H1 (cell line): ENCODE measurements at regions not wholly inside any gene's neighbourhood (a gene's known extent, or its start where the extent isn't known, plus 50 kb on each side); places are given as distances from the start of the nearest gene placed in this dataset.

ENCODE experiments used
- ATF3 ChIP-seq: IDR thresholded peaks from 2 replicates; pipeline ENCODE4 v1.6.1; 2011; ENCODE audit warnings: low read depth, mild to moderate bottlenecking, low read length; ENCODE audit not compliant: insufficient read depth
- CBX8 ChIP-seq: fragments of 300-800, 300-1000 bp; sonication (generic); IDR thresholded peaks from 2 replicates; pipeline ENCODE4 v1.7.1; 2016; ENCODE audit warnings: low read depth, low read length, borderline replicate concordance
- CHD2 ChIP-seq: IDR thresholded peaks from 2 replicates; pipeline ENCODE4 v1.6.1; 2012; ENCODE audit warnings: low read length, improper control_type of control experiment
- CHD7 ChIP-seq: fragments of 300-600 bp; sonication (generic); IDR thresholded peaks from 2 replicates; pipeline ENCODE4 v1.7.1; 2012; ENCODE audit warnings: low read length, moderate library complexity, mild to moderate bottlenecking, inconsistent platforms; ENCODE audit not compliant: insufficient replicate concordance
- EP300 ChIP-seq, 2 experiments: IDR thresholded peaks; 1 replicate in 1 of 2; 2 replicates in 1 of 2; pipeline ENCODE4 v1.6.1; 2011 to 2012; ENCODE audit warnings: low read depth in 2 of 2, low read length in 2 of 2, mild to moderate bottlenecking in 2 of 2, borderline replicate concordance in 1 of 2, inconsistent platforms in 1 of 2, moderate library complexity in 1 of 2
- EZH2 ChIP-seq: fragments of 200-600 bp; sonication (generic); IDR thresholded peaks from 2 replicates; pipeline ENCODE4 v1.7.1; 2012; ENCODE audit warnings: low read depth, mild to moderate bottlenecking, moderate library complexity, low read length, inconsistent platforms; ENCODE audit not compliant: severe bottlenecking
- NANOG ChIP-seq: IDR thresholded peaks from 2 replicates; pipeline ENCODE4 v1.6.1; 2011; ENCODE audit warnings: low read length, low read depth, mild to moderate bottlenecking, inconsistent platforms; ENCODE audit not compliant: insufficient read depth, poor library complexity, severe bottlenecking
- POLR2A ChIP-seq, 2 experiments: IDR thresholded peaks; 1 replicate in 1 of 2; 2 replicates in 1 of 2; pipeline ENCODE4 v1.6.1; 2011; ENCODE audit warnings: low read depth in 2 of 2, low read length in 2 of 2, mild to moderate bottlenecking in 2 of 2; ENCODE audit errors: control extremely low read depth in 1 of 2
- SAP30 ChIP-seq: fragments of 300-600 bp; sonication (generic); IDR thresholded peaks from 2 replicates; pipeline ENCODE4 v1.7.1; 2012; ENCODE audit warnings: low read length, moderate library complexity, mild to moderate bottlenecking, inconsistent platforms; ENCODE audit not compliant: insufficient read depth, insufficient replicate concordance
- SIN3A ChIP-seq, 2 experiments: IDR thresholded peaks in 1 of 2; conservative IDR thresholded peaks in 1 of 2; 2 replicates each; pipeline ENCODE4 v1.6.1; 2011 to 2012; ENCODE audit warnings: low read length in 2 of 2, improper control_type of control experiment in 1 of 2, low read depth in 1 of 2, mild to moderate bottlenecking in 1 of 2
- SIX5 ChIP-seq: IDR thresholded peaks from 2 replicates; pipeline ENCODE4 v1.6.1; 2011; ENCODE audit warnings: mild to moderate bottlenecking, low read depth, low read length

- no peak for TF ChIP-seq CHD7
- TF ChIP-seq POLR2A (IDR thresholded peaks at IDR 0.05; ENCODE audit: control extremely low read depth in 1 of 2, low read depth in 2 of 2, low read length in 2 of 2): no peak
- no peak for TF ChIP-seq EP300 (IDR thresholded peaks at IDR 0.05; ENCODE audit: borderline replicate concordance in 1 of 2, low read depth in 2 of 2, low read length in 2 of 2)
- no peak for TF ChIP-seq EZH2
- TF ChIP-seq SAP30: no peak
- no peak for TF ChIP-seq SIX5
- TF ChIP-seq CBX8: no peak
- TF ChIP-seq ATF3: no peak
- no peak for TF ChIP-seq CHD2
- no peak for TF ChIP-seq NANOG
- no peak for TF ChIP-seq SIN3A (conservative IDR thresholded peaks at IDR 0.05 in 1 of 2, IDR thresholded peaks at IDR 0.05 in 1 of 2; ENCODE audit: low read depth in 1 of 2, low read length in 2 of 2)
These were observed 108.8 kb upstream of the TRIB2 start (continued) for GRCh38 chr2:12607971-12608370.
